HFF-Myc (cell line): ENCODE measurements at regions not wholly inside any gene's neighbourhood (a gene's known extent, or its start where the extent isn't known, plus 50 kb on each side); places are given as distances from the start of the nearest gene placed in this dataset.
"Not testable (repeated sequence)": the region's sequence is repeated elsewhere in the genome, so short reads cannot be mapped to it uniquely, and the experiment has no call there.

Source experiments
- DNase-seq: peaks from one replicate; pipeline ENCODE4 v3.0.0-alpha.2; 2011; ENCODE audit warnings: low read depth; ENCODE audit errors: extremely low read depth
- H3K4me3 ChIP-seq: replicated peaks from 2 replicates; pipeline ENCODE4 v1.5.1; 2011; ENCODE audit warnings: low read depth, mild to moderate bottlenecking, control low read depth, low read length
- CTCF ChIP-seq: IDR thresholded peaks from 2 replicates; pipeline ENCODE4 v1.5.1; 2012; ENCODE audit warnings: mild to moderate bottlenecking, low read depth, low read length, control low read depth; ENCODE audit errors: missing control alignments

DNA sequence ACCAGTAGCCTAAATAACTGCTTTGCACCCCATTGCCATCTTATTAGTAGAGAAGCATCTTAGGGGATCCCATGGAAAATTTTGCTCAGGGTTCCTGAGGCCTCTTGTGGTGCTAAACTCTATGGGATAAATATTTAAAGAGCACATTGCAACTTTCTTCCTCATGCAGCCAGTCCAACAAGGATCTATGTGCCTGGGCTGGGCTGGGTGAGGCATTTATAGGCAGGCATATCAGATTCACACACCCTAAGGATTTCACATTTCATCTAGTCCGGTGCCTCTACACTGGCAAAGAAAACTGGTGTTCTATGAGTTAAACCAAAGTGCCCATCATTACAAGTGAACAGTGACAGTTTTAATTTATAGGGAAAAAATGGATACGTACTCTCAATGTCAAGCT lies 512.3 kb downstream of the EDEM1 start:
- no peak for DNase-seq
- no peak overlapping the region for H3K4me3 ChIP-seq
- no peak for TF ChIP-seq CTCF

- H3K4me3 ChIP-seq, DNase-seq: not testable (repeated sequence)
Measured at GRCh38 chr3:5701005-5701404, 513.5 kb downstream of the EDEM1 start.

- no peak for TF ChIP-seq CTCF
- H3K4me3 ChIP-seq, result no peak overlapping the region
- DNase-seq, result no peak
Measured at GRCh38 chr3:5707794-5708193, 520.3 kb downstream of the EDEM1 start.

DNA sequence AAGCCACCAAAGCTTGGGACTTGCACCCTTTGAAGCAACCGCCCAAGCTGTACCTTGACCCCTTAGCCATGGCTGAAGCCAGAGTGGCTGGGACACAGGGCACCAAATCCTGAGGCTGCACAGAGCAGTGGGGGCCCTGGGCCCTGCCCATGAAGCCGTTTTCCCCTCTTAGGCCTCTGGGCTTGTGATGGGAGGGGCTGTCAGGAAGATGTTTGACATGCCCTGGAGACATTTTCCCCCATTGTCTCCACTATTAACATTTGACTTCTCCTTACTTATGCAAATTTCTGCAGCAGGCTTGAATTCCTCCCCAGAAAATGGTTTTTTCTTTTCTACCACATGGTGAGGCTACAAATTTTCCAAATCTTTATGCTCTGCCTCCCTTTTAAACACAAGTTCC lies 522.2 kb downstream of the EDEM1 start:
- no peak for DNase-seq
- TF ChIP-seq CTCF, result no peak
- H3K4me3 ChIP-seq, result no peak overlapping the region

- H3K4me3 ChIP-seq, result no peak overlapping the region
- no peak for DNase-seq
- TF ChIP-seq CTCF, result no peak
Measured at GRCh38 chr3:5710718-5711117, 523.2 kb downstream of the EDEM1 start.

GRCh38 chr3:5717254-5717653 lies 529.7 kb downstream of the EDEM1 start:
- no peak for DNase-seq
- no peak overlapping the region for H3K4me3 ChIP-seq
- no peak for TF ChIP-seq CTCF

DNA sequence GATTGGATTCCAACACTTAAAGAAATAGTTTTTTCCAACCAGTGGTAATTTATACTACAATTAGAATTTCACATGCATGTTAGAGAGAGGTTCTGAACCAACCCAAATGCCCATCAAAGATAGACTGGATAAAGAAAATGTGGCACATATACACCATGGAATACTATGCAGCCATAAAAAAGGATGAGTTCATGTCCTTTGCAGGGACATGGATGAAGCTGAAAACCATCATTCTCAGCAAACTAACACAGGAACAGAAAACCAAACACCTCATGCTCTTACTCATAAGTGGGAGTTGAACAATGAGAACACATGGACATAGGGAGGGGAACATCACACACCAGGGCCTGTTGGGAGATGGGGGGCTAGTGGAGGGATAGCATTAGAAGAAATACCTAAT lies 532.2 kb downstream of the EDEM1 start:
- not testable (repeated sequence) for DNase-seq, H3K4me3 ChIP-seq

- no peak for TF ChIP-seq CTCF
- DNase-seq, result no peak
Measured at GRCh38 chr3:5725801-5726200, 538.3 kb downstream of the EDEM1 start.

More at GRCh38 chr3:5725801-5726200, 538.3 kb downstream of the EDEM1 start:
- no peak overlapping the region for H3K4me3 ChIP-seq
